GM12891 (cell line): ENCODE measurements at regions not wholly inside any gene's neighbourhood (a gene's known extent, or its start where the extent isn't known, plus 50 kb on each side); places are given as distances from the start of the nearest gene placed in this dataset.

Experiments used
- PAX5 ChIP-seq: IDR thresholded peaks from 2 replicates; pipeline ENCODE4 v1.6.1; 2011; ENCODE audit warnings: low read length, moderate library complexity, mild to moderate bottlenecking; ENCODE audit not compliant: insufficient read depth, severe bottlenecking
- POLR2A ChIP-seq: IDR thresholded peaks from 2 replicates; pipeline ENCODE4 v1.6.1; 2011; ENCODE audit warnings: low read depth, low read length, control low read depth
- POLR2AphosphoS5 ChIP-seq: IDR thresholded peaks from 2 replicates; pipeline ENCODE4 v1.6.1; 2011; ENCODE audit warnings: low read depth, low read length, control low read depth
- TAF1 ChIP-seq: IDR thresholded peaks from 2 replicates; pipeline ENCODE4 v1.6.1; 2011; ENCODE audit warnings: low read depth, low read length, control low read depth

- TF ChIP-seq POLR2A, result no peak
- no peak for TF ChIP-seq POLR2AphosphoS5
- TF ChIP-seq TAF1, result no peak
- TF ChIP-seq PAX5, result no peak
These were observed 81.0 kb upstream of the HTR4 start for GRCh38 chr5:148735301-148735835.
